HepG2 (cell line): ENCODE measurements at regions not wholly inside any gene's neighbourhood (a gene's known extent, or its start where the extent isn't known, plus 50 kb on each side); places are given as distances from the start of the nearest gene placed in this dataset.

Experiments used
- MXD4 ChIP-seq: IDR thresholded peaks from 2 replicates; pipeline ENCODE4 v1.6.1; 2016; ENCODE audit warnings: mild to moderate bottlenecking, missing biosample characterization, missing genetic modification reagents
- PHF21A ChIP-seq: sonication (generic); formaldehyde crosslinking; IDR thresholded peaks from 2 replicates; pipeline ENCODE4 v1.5.0; 2020; ENCODE audit warnings: mild to moderate bottlenecking, missing genetic modification reagents
- TBX3 ChIP-seq: fragments of 450-650 bp; IDR thresholded peaks from 2 replicates; pipeline ENCODE4 v1.6.1; 2017; ENCODE audit warnings: antibody characterized with exemption, mild to moderate bottlenecking, inconsistent platforms, borderline replicate concordance
- TF ChIP-seq, protein P1 (sequence below): sonication (generic); formaldehyde crosslinking; IDR thresholded peaks from 2 replicates; pipeline ENCODE4 v1.4.0; 2020; ENCODE audit warnings: low read depth, missing genetic modification reagents
- TF ChIP-seq, protein P2 (sequence below): sonication (generic); formaldehyde crosslinking; IDR thresholded peaks from 2 replicates; pipeline ENCODE4 v1.8.1; 2023; ENCODE audit warnings: missing genetic modification reagents, inconsistent platforms, borderline replicate concordance
- TF ChIP-seq, protein P3 (sequence below): sonication (generic); formaldehyde crosslinking; IDR thresholded peaks from 2 replicates; pipeline ENCODE4 v1.4.0; 2020; ENCODE audit warnings: missing genetic modification reagents
- TF ChIP-seq, protein P4 (sequence below): sonication (generic); formaldehyde crosslinking; IDR thresholded peaks from 2 replicates; pipeline ENCODE4 v1.4.0; 2020; ENCODE audit warnings: missing genetic modification reagents

DNA sequence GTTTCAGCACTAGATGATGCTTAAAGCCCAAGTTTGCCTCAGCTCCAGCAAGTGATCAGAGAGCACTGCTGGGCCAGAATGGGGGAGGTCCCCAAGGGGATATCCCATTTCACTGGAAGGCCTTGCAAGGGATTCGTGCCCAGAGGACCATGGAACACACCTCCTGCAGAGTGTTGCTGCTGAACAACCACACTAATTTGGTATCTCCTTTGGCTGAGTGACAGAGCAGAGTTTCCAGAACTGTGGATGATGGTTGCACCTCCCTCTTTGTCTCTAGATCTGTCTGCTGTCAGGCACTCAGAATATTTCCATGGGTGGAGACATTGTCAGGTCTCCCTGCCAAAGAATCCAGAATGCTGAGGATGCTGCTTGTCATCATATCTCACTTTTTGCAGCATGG lies 484.8 kb upstream of the NETO1 start:
- TF ChIP-seq, protein P1, sequence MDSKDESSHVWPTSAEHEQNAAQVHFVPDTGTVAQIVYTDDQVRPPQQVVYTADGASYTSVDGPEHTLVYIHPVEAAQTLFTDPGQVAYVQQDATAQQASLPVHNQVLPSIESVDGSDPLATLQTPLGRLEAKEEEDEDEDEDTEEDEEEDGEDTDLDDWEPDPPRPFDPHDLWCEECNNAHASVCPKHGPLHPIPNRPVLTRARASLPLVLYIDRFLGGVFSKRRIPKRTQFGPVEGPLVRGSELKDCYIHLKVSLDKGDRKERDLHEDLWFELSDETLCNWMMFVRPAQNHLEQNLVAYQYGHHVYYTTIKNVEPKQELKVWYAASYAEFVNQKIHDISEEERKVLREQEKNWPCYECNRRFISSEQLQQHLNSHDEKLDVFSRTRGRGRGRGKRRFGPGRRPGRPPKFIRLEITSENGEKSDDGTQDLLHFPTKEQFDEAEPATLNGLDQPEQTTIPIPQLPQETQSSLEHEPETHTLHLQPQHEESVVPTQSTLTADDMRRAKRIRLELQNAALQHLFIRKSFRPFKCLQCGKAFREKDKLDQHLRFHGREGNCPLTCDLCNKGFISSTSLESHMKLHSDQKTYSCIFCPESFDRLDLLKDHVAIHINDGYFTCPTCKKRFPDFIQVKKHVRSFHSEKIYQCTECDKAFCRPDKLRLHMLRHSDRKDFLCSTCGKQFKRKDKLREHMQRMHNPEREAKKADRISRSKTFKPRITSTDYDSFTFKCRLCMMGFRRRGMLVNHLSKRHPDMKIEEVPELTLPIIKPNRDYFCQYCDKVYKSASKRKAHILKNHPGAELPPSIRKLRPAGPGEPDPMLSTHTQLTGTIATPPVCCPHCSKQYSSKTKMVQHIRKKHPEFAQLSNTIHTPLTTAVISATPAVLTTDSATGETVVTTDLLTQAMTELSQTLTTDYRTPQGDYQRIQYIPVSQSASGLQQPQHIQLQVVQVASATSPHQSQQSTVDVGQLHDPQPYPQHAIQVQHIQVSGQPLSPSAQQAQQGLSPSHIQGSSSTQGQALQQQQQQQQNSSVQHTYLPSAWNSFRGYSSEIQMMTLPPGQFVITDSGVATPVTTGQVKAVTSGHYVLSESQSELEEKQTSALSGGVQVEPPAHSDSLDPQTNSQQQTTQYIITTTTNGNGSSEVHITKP (CRISPR knock-in tag), result no peak
- TF ChIP-seq TBX3 (no peak), MXD4 (no peak), PHF21A (no peak)
- TF ChIP-seq, protein P2, sequence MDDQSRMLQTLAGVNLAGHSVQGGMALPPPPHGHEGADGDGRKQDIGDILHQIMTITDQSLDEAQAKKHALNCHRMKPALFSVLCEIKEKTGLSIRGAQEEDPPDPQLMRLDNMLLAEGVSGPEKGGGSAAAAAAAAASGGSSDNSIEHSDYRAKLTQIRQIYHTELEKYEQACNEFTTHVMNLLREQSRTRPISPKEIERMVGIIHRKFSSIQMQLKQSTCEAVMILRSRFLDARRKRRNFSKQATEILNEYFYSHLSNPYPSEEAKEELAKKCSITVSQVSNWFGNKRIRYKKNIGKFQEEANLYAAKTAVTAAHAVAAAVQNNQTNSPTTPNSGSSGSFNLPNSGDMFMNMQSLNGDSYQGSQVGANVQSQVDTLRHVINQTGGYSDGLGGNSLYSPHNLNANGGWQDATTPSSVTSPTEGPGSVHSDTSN (CRISPR knock-in tag), result no peak
- TF ChIP-seq, protein P3, sequence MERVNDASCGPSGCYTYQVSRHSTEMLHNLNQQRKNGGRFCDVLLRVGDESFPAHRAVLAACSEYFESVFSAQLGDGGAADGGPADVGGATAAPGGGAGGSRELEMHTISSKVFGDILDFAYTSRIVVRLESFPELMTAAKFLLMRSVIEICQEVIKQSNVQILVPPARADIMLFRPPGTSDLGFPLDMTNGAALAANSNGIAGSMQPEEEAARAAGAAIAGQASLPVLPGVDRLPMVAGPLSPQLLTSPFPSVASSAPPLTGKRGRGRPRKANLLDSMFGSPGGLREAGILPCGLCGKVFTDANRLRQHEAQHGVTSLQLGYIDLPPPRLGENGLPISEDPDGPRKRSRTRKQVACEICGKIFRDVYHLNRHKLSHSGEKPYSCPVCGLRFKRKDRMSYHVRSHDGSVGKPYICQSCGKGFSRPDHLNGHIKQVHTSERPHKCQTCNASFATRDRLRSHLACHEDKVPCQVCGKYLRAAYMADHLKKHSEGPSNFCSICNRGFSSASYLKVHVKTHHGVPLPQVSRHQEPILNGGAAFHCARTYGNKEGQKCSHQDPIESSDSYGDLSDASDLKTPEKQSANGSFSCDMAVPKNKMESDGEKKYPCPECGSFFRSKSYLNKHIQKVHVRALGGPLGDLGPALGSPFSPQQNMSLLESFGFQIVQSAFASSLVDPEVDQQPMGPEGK (CRISPR knock-in tag), result no peak
- TF ChIP-seq, protein P4, sequence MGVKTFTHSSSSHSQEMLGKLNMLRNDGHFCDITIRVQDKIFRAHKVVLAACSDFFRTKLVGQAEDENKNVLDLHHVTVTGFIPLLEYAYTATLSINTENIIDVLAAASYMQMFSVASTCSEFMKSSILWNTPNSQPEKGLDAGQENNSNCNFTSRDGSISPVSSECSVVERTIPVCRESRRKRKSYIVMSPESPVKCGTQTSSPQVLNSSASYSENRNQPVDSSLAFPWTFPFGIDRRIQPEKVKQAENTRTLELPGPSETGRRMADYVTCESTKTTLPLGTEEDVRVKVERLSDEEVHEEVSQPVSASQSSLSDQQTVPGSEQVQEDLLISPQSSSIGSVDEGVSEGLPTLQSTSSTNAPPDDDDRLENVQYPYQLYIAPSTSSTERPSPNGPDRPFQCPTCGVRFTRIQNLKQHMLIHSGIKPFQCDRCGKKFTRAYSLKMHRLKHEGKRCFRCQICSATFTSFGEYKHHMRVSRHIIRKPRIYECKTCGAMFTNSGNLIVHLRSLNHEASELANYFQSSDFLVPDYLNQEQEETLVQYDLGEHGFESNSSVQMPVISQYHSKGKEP (CRISPR knock-in tag), result no peak
